OCI-LY3 (cell line): ENCODE measurements at regions not wholly inside any gene's neighbourhood (a gene's known extent, or its start where the extent isn't known, plus 50 kb on each side); places are given as distances from the start of the nearest gene placed in this dataset.

Experiments used
- H2AFZ ChIP-seq: fragments of 200-600, 300-600 bp; shearing (Covaris generic); 2 replicates; pipeline ENCODE4 v1.6.0; 2014; ENCODE audit warnings: antibody characterized with exemption, low read depth, low read length
- H3K27ac ChIP-seq: fragments of 200-600, 300-600 bp; sonication (generic); 2 replicates; pipeline ENCODE4 v1.5.1; 2014; ENCODE audit warnings: mild to moderate bottlenecking, low read length, moderate library complexity, mixed read lengths
- H3K27me3 ChIP-seq: fragments of 200-600, 300-600 bp; sonication (generic); 2 replicates; pipeline ENCODE4 v1.6.1; 2014; ENCODE audit warnings: low read depth, low read length, mixed read lengths
- H3K36me3 ChIP-seq: fragments of 200-600, 300-600 bp; sonication (generic); replicated peaks from 2 replicates; pipeline ENCODE3; 2014; ENCODE audit warnings: low read depth, low read length, mixed read lengths
- H3K4me1 ChIP-seq: fragments of 300-600, 200-600 bp; sonication (generic); 2 replicates; pipeline ENCODE4 v1.6.1; 2014; ENCODE audit warnings: low read length, mixed read lengths
- H3K4me2 ChIP-seq: fragments of 200-600, 300-600 bp; sonication (generic); 2 replicates; pipeline ENCODE4 v1.6.1; 2014; ENCODE audit warnings: low read length, mixed read lengths
- H3K4me3 ChIP-seq: fragments of 300-600, 200-600 bp; sonication (generic); 2 replicates; pipeline ENCODE4 v1.5.1; 2014; ENCODE audit warnings: antibody characterized with exemption, mild to moderate bottlenecking, low read length, moderate library complexity
- H3K79me2 ChIP-seq: fragments of 300-600, 200-600 bp; shearing (Covaris generic); 2 replicates; pipeline ENCODE4 v1.6.1; 2014; ENCODE audit warnings: mild to moderate bottlenecking, low read length, mixed read lengths
- H3K9ac ChIP-seq: fragments of 300-600, 200-600 bp; shearing (Covaris generic); 2 replicates; pipeline ENCODE4 v1.6.0; 2014; ENCODE audit warnings: mild to moderate bottlenecking, low read length, moderate library complexity
- H3K9me3 ChIP-seq: fragments of 200-600, 300-600 bp; shearing (Covaris generic); 2 replicates; pipeline ENCODE4 v1.6.1; 2014; ENCODE audit warnings: low read length, mixed read lengths; ENCODE audit not compliant: insufficient read depth
- H4K20me1 ChIP-seq: fragments of 200-600, 300-600 bp; sonication (generic); 2 replicates; pipeline ENCODE4 v1.6.1; 2016; ENCODE audit warnings: low read length, mixed read lengths; ENCODE audit not compliant: insufficient read depth
- EZH2phosphoT487 ChIP-seq: fragments of 200-600 bp; shearing (Covaris generic); IDR thresholded peaks from 2 replicates; pipeline ENCODE4 v1.6.1; 2018; ENCODE audit warnings: antibody characterized with exemption, mixed run types, low read depth
- TF ChIP-seq, protein P1 (sequence below): fragments of 200-600, 300-600 bp; sonication (generic); IDR thresholded peaks from 2 replicates; pipeline ENCODE4 v1.5.1; 2014; ENCODE audit warnings: antibody characterized with exemption, low read length, low read depth

DNA sequence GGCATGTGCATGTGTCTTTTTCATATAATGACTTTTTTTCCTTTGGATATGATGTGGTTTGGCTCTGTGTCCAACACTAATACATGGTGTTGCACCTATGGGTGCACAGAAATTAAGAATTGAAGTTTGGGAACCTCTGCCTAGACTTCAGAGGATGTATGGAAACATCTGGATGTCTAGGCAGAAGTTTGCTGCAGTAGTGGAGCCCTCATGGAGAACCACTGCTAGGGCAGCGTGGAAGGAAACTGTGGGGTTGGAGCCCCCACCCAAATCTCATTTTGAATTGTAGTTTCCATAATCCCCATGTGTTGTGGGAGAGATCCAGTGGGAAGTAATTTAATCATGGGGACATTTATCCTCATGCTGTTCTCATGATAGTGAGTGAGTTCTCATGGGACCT, 235.0 kb upstream of the TRPC7 start:
- no peaks in the 10 kb centered on the region for H3K4me1 ChIP-seq

DNA sequence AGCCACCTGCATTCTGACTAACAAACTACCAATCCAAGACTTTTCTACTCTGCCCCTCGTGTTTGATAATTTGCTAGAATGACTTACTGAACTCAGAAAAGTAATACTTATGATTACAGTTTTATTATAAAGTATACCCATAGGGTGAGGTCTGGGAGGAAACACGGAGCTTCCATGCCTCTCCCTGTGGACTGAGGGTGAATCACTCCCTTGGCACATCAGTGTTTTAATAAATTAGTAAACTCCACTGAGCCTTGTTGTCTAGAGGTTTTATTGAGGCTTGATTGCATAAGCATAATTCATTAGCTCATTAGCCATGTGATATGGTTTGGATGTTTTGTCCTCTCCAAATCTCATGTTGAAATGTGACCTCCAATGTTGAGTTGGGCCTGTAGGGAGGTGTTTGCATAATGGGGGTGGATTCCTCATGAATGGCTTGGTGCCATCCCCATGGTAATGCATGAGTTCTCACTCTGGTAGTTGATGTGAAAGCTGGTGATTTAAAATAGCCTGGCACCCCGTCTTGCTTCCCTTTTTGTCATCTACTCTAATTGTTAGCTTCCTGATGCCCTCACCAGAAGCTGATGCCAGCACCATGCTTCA, 233.6 kb upstream of the TRPC7 start:
- Histone ChIP-seq H3K9me3 (no peaks in the 10 kb centered on the region), H3K36me3 (no peaks in the 10 kb centered on the region), H3K4me1 (no peaks in the 10 kb centered on the region), H2AFZ (no peak overlapping the region), H3K27ac (no peak overlapping the region), H3K4me3 (no peak overlapping the region), H3K79me2 (no peaks in the 10 kb centered on the region), H3K4me2 (no peak overlapping the region), H3K9ac (no peak overlapping the region), H4K20me1 (no peaks in the 10 kb centered on the region), H3K27me3 (no peaks in the 10 kb centered on the region)
- TF ChIP-seq, protein P1, sequence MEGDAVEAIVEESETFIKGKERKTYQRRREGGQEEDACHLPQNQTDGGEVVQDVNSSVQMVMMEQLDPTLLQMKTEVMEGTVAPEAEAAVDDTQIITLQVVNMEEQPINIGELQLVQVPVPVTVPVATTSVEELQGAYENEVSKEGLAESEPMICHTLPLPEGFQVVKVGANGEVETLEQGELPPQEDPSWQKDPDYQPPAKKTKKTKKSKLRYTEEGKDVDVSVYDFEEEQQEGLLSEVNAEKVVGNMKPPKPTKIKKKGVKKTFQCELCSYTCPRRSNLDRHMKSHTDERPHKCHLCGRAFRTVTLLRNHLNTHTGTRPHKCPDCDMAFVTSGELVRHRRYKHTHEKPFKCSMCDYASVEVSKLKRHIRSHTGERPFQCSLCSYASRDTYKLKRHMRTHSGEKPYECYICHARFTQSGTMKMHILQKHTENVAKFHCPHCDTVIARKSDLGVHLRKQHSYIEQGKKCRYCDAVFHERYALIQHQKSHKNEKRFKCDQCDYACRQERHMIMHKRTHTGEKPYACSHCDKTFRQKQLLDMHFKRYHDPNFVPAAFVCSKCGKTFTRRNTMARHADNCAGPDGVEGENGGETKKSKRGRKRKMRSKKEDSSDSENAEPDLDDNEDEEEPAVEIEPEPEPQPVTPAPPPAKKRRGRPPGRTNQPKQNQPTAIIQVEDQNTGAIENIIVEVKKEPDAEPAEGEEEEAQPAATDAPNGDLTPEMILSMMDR: no peak
- TF ChIP-seq EZH2phosphoT487: no peak

More for the DNA sequence above, 235.0 kb upstream of the TRPC7 start:
- no peak overlapping the region for H3K4me3 ChIP-seq
- H2AFZ ChIP-seq: no peak overlapping the region
- no peak overlapping the region for H3K27ac ChIP-seq
- TF ChIP-seq EZH2phosphoT487: no peak
- TF ChIP-seq, protein P1: no peak
- no peak overlapping the region for H3K4me2 ChIP-seq
- H4K20me1 ChIP-seq: no peaks in the 10 kb centered on the region
- H3K36me3 ChIP-seq: no peaks in the 10 kb centered on the region
- no peaks in the 10 kb centered on the region for H3K9me3 ChIP-seq
- H3K79me2 ChIP-seq: no peaks in the 10 kb centered on the region
- no peaks in the 10 kb centered on the region for H3K27me3 ChIP-seq
- no peak overlapping the region for H3K9ac ChIP-seq

DNA sequence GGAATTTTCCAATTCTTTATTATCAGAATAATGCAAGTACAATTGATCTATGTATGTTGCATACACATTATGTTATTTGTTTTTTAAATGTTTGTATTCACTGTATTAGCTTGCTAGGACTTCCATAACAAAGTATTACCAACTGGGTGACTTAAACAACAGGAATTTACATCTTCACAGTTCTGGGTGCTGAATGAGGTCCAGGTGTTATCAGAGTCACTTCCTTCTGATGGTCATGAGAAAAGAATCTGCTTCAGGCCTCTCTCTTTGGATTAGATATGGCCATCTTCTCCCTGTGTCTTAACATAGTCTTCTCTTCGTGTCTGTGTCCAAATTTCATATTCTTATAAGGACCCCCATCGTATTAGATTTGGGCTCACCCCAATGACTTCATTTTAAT, 229.1 kb upstream of the TRPC7 start:
- H4K20me1 ChIP-seq: no peaks in the 10 kb centered on the region
- no peak overlapping the region for H3K27ac ChIP-seq
- TF ChIP-seq, protein P1: no peak
- TF ChIP-seq EZH2phosphoT487: no peak
- H2AFZ ChIP-seq: no peak overlapping the region
- H3K9ac ChIP-seq: no peak overlapping the region
- H3K4me2 ChIP-seq: no peak overlapping the region
- no peaks in the 10 kb centered on the region for H3K27me3 ChIP-seq
- no peaks in the 10 kb centered on the region for H3K79me2 ChIP-seq
- H3K4me1 ChIP-seq: no peaks in the 10 kb centered on the region
- no peaks in the 10 kb centered on the region for H3K36me3 ChIP-seq
- no peak overlapping the region for H3K4me3 ChIP-seq
- H3K9me3 ChIP-seq: no peaks in the 10 kb centered on the region

DNA sequence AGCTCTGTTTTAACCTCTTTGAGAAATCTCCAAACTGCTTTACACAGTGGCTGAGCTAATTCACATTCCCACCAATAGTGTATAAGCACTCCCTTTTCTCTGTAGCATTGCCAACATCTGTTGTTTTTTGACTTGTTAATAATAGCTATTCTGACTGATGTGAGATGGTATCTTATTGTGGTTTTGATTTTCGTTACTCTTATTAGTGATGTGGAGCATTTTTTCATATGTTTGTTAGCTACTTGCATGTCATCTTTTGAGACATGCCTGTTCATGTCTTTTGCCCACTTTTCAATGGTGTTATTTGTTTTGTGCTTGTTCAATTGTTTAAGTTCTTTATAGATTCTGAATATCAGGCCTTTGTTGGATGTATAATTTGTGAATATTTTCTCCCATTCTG, 225.2 kb upstream of the TRPC7 start:
- Histone ChIP-seq H3K4me1 (no peaks in the 10 kb centered on the region), H3K9me3 (no peaks in the 10 kb centered on the region), H2AFZ (no peak overlapping the region), H3K27me3 (no peaks in the 10 kb centered on the region), H3K27ac (no peak overlapping the region), H3K36me3 (no peaks in the 10 kb centered on the region), H3K4me3 (no peak overlapping the region), H3K4me2 (no peak overlapping the region), H4K20me1 (no peaks in the 10 kb centered on the region), H3K9ac (no peak overlapping the region), H3K79me2 (no peaks in the 10 kb centered on the region)
- no peak for TF ChIP-seq EZH2phosphoT487
- TF ChIP-seq, protein P1: no peak
